Right lobe of liver (tissue), 6 donors: ENCODE measurements at regions not wholly inside any gene's neighbourhood (a gene's known extent, or its start where the extent isn't known, plus 50 kb on each side); places are given as distances from the start of the nearest gene placed in this dataset.

ENCODE experiments used
- ATAC-seq, 4 donors: fragments of 200-7000 bp; cut with Tn5 transposase; one replicate each; pipeline ENCODE4 v1.9.1; 2020; ENCODE audit warnings: mild to moderate bottlenecking in 4 of 4, moderate library complexity in 4 of 4
- DNase-seq, 3 donors: peaks; one replicate each; pipeline ENCODE4 v3.0.0-alpha.2; 2020
- H3K27ac ChIP-seq, 3 donors: fragments of 200-600 bp; one replicate each; pipeline ENCODE4 v1.8.0; 2022
- H3K27me3 ChIP-seq, 2 donors: fragments of 200-600 bp; one replicate each; pipeline ENCODE4 v1.8.0; 2022
- H3K36me3 ChIP-seq, 4 donors: fragments of 200-600 bp; sonication (generic) in 1 of 4; one replicate each; pipeline versions ENCODE4 v1.5.1 to v1.8.0; 2017 to 2022; ENCODE audit warnings: control low read depth in 1 of 4
- H3K4me1 ChIP-seq, 4 donors: fragments of 200-600 bp; sonication (generic) in 1 of 4; one replicate each; pipeline versions ENCODE4 v1.5.1 to v1.8.0; 2017 to 2022; ENCODE audit warnings: control low read depth in 1 of 4
- H3K4me3 ChIP-seq, 3 donors: fragments of 200-600 bp; one replicate each; pipeline ENCODE4 v1.8.0; 2022
- H3K9me3 ChIP-seq, 4 donors: fragments of 200-600 bp; sonication (generic) in 1 of 4; one replicate each; pipeline versions ENCODE4 v1.5.1 to v1.8.0; 2017 to 2022; ENCODE audit warnings: control low read depth in 1 of 4
- POLR2A ChIP-seq: fragments of 450-650 bp; IDR thresholded peaks from one replicate; pipeline ENCODE4 v1.6.1; 2017; ENCODE audit warnings: antibody characterized with exemption, mild to moderate bottlenecking
- WGBS: methylation state at CpG from one replicate; pipeline ENCODE4 v1.1.6; 2018; ENCODE audit warnings: low coverage, low lambda C conversion rate; ENCODE audit not compliant: insufficient coverage; ENCODE audit errors: missing lambda C conversion rate; 5-methylcytosine and 5-hydroxymethylcytosine counted together
- intact Hi-C, 2 donors: fragments of 100-400 bp; cut with DNase I; formaldehyde crosslinking; loops; one replicate each; pipeline versions ENCODE4 v1.11.2 to v1.14.1; 2022
- TF ChIP-seq, protein P1 (sequence below), 4 donors: fragments of 200-600 bp in 3 of 4; fragments of 450-650 bp in 1 of 4; IDR thresholded peaks; one replicate each; pipeline versions ENCODE4 v1.5.1 to v1.8.0; 2016 to 2022; ENCODE audit warnings: antibody characterized with exemption in 4 of 4, mild to moderate bottlenecking in 2 of 4
- donor health status: DM: no; HTN: yes; CAD: no.
- donor health status: DM: no; HTN: no; CAD: no.
- donor health status: DM: no; HTN: no; CAD: no.
- donor health status: DM: no; HTN: yes; CAD: no.
- donor health status: DM: no; HTN: yes; CAD: no.

DNA sequence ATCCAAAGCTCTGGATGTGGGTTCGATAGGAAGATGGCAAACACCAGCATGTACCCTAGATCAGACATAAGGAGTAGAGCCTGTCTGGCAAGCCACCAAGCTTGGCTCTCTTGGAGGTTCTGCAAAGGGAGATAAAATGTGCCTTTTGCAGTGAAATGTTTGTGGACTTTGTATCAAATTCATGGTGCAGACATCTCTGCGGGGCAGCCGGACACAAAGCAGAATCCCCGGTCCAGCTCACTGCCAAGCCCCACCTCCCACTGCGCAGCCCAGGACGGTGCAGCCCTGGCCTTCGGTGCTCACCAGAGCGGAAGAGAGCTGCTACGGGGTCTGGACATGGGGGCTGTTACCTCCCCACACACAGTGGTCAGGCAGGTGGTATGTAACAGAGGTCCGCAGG is 333.6 kb upstream of the JARID2 start:
- Histone ChIP-seq H3K36me3 (no peaks in the 10 kb centered on the region), H3K27ac (no peak overlapping the region), H3K27me3 (no peaks in the 10 kb centered on the region), H3K4me3 (no peak overlapping the region), H3K4me1 (no peaks in the 10 kb centered on the region), H3K9me3 (no peaks in the 10 kb centered on the region)
- DNase-seq (no peak), ATAC-seq (peak in 2 of 4 donors; percentile 29 to 30)
- WGBS = 56% methylated on average over 1 of the region's 10 CpGs
- TF ChIP-seq, protein P1, sequence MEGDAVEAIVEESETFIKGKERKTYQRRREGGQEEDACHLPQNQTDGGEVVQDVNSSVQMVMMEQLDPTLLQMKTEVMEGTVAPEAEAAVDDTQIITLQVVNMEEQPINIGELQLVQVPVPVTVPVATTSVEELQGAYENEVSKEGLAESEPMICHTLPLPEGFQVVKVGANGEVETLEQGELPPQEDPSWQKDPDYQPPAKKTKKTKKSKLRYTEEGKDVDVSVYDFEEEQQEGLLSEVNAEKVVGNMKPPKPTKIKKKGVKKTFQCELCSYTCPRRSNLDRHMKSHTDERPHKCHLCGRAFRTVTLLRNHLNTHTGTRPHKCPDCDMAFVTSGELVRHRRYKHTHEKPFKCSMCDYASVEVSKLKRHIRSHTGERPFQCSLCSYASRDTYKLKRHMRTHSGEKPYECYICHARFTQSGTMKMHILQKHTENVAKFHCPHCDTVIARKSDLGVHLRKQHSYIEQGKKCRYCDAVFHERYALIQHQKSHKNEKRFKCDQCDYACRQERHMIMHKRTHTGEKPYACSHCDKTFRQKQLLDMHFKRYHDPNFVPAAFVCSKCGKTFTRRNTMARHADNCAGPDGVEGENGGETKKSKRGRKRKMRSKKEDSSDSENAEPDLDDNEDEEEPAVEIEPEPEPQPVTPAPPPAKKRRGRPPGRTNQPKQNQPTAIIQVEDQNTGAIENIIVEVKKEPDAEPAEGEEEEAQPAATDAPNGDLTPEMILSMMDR (IDR thresholded peaks at IDR 0.05) = no peak
- no peak for TF ChIP-seq POLR2A
- intact Hi-C loops = no loop called here

GRCh38 chr6:14912706-14913105 is 333.2 kb upstream of the JARID2 start:
- Histone ChIP-seq H3K9me3 (no peaks in the 10 kb centered on the region), H3K27me3 (no peaks in the 10 kb centered on the region), H3K4me3 (no peak overlapping the region), H3K4me1 (no peaks in the 10 kb centered on the region), H3K36me3 (no peaks in the 10 kb centered on the region), H3K27ac (no peak overlapping the region)
- intact Hi-C loops = no loop called here
- DNase-seq = no peak
- ATAC-seq = no peak
- TF ChIP-seq, protein P1 (IDR thresholded peaks at IDR 0.05) = no peak
- TF ChIP-seq POLR2A = no peak
- 90% methylated on average over 2 of the region's 2 CpGs for whole genome bisulfite sequencing

- Histone ChIP-seq H3K9me3 (no peaks in the 10 kb centered on the region), H3K27ac (no peak overlapping the region), H3K36me3 (no peaks in the 10 kb centered on the region), H3K4me1 (no peaks in the 10 kb centered on the region), H3K4me3 (no peak overlapping the region), H3K27me3 (no peaks in the 10 kb centered on the region)
- DNase-seq (no peak), ATAC-seq (no peak)
- WGBS = 77% methylated on average over 2 of the region's 2 CpGs
- intact Hi-C loops = no loop called here
- TF ChIP-seq, protein P1 (IDR thresholded peaks at IDR 0.05) = no peak
- no peak for TF ChIP-seq POLR2A
Observed at GRCh38 chr6:14913931-14914330, 331.9 kb upstream of the JARID2 start.

- 95% methylated on average over 4 of the region's 36 CpGs for WGBS
- no peaks in the 10 kb centered on the region for H3K27me3 ChIP-seq
- intact Hi-C loops = no loop called here
- H3K9me3 ChIP-seq = no peaks in the 10 kb centered on the region
- no peak overlapping the region for H3K27ac ChIP-seq
- DNase-seq (no peak), ATAC-seq (no peak)
- H3K4me3 ChIP-seq = no peak overlapping the region
- no peaks in the 10 kb centered on the region for H3K4me1 ChIP-seq
- no peak for TF ChIP-seq POLR2A
- TF ChIP-seq, protein P1 (IDR thresholded peaks at IDR 0.05) = no peak
- no peaks in the 10 kb centered on the region for H3K36me3 ChIP-seq
Observed at GRCh38 chr6:14915888-14916832, 329.7 kb upstream of the JARID2 start.
